ENCODE measurements at regions not wholly inside any gene's neighbourhood (a gene's known extent, or its start where the extent isn't known, plus 50 kb on each side); places are given as distances from the start of the nearest gene placed in this dataset.

GRCh38 chr4:115418635-115419396 is 305.4 kb upstream of the NDST4 start:
- no TSS peak for BruUV-seq (replicated peaks)
- CTCF ChIA-PET (ENCODE audit: low intra/inter-chr PET ratio, low total read pairs) = no interaction called here
- WGBS (ENCODE audit: low lambda C conversion rate) = 26% methylated on average over 8 of the region's 8 CpGs
- no peaks in the 10 kb centered on the region for H3K27me3 ChIP-seq (ENCODE audit: control insufficient read depth in 1 of 2, insufficient read depth in 2 of 2, low read length in 2 of 2)
- POLR2A ChIA-PET = no interaction called here
- H3K9ac ChIP-seq (ENCODE audit: insufficient read depth, low read depth, low read length) = no peak overlapping the region
- no peak overlapping the region for H3K4me3 ChIP-seq (replicated peaks in 1 of 3; ENCODE audit: insufficient read depth in 1 of 3, low read depth in 2 of 3, low read length in 3 of 3)
- no peaks in the 10 kb centered on the region for H3K79me2 ChIP-seq (ENCODE audit: insufficient read depth, low read length)
- no peak overlapping the region for H3K27ac ChIP-seq (ENCODE audit: extremely low read length, insufficient read depth, low read length)
- in situ Hi-C loops (cut with HindIII; ENCODE audit: extremely low pct_ligation_motif_present, low pct_unique_long_range_greater_than_20kb) = no loop called here
- no peak for ATAC-seq
- TF ChIP-seq KLF6 (CRISPR knock-in tag; IDR thresholded peaks at IDR 0.05) = no peak
- TF ChIP-seq YEATS2 (CRISPR knock-in tag; IDR thresholded peaks at IDR 0.05; ENCODE audit: borderline replicate concordance) = no peak
- TF ChIP-seq TFDP1 (CRISPR knock-in tag; IDR thresholded peaks at IDR 0.05; ENCODE audit: borderline replicate concordance) = no peak
- TF ChIP-seq TMF1 (CRISPR knock-in tag; IDR thresholded peaks at IDR 0.05; ENCODE audit: low read depth) = no peak
- no peak for TF ChIP-seq EHMT2 (IDR thresholded peaks at IDR 0.05; ENCODE audit: borderline replicate concordance, low read depth, low read length)
- TF ChIP-seq ZBTB49 (CRISPR knock-in tag; IDR thresholded peaks at IDR 0.05; ENCODE audit: borderline replicate concordance) = no peak
- TF ChIP-seq RXRB (CRISPR knock-in tag; IDR thresholded peaks at IDR 0.05; ENCODE audit: borderline replicate concordance) = no peak
- TF ChIP-seq ZUFSP (CRISPR knock-in tag; IDR thresholded peaks at IDR 0.05; ENCODE audit: borderline replicate concordance) = no peak
- no peak for TF ChIP-seq HHEX (CRISPR knock-in tag; IDR thresholded peaks at IDR 0.05)
- intact Hi-C loops (cut with micrococcal nuclease; ENCODE audit: unreplicated experiment) = no loop called here
- DNase-seq (ENCODE audit: low spot score) = no peak
- no peak overlapping the region for H2AFZ ChIP-seq (ENCODE audit: low read length)
- peaks cover 7% of the 10 kb centered on the region; the same call in 1 of the 2 replicates for H3K9me3 ChIP-seq (ENCODE audit: low read length)
- H3K4me1 ChIP-seq (ENCODE audit: insufficient read depth, low read length) = no peaks in the 10 kb centered on the region
- no peaks in the 10 kb centered on the region for H4K20me1 ChIP-seq (ENCODE audit: insufficient read depth, low read length)
- no peaks in the 10 kb centered on the region for H3K36me3 ChIP-seq (replicated peaks in 1 of 2; ENCODE audit: control insufficient read depth in 1 of 2, insufficient read depth in 2 of 2, low read length in 2 of 2)
- H3K4me2 ChIP-seq (ENCODE audit: low read depth, low read length) = no peak overlapping the region
- FAIRE-seq = no peak

All from HepG2 (cell line).